ENCODE measurements at regions not wholly inside any gene's neighbourhood (a gene's known extent, or its start where the extent isn't known, plus 50 kb on each side); places are given as distances from the start of the nearest gene placed in this dataset.

- Mint-ChIP-seq H3K27me3 (no peaks in the 10 kb centered on the region), H3K9me3 (no peaks in the 10 kb centered on the region), H3K4me3 (no peak overlapping the region), H3K27ac (no peak overlapping the region), H3K4me1 (ENCODE audit: low read depth) (no peaks in the 10 kb centered on the region), H3K36me3 (ENCODE audit: low read depth) (no peaks in the 10 kb centered on the region)
- POLR2A ChIA-PET, result no interaction called here
- DNase-seq (no peak), ATAC-seq (no peak)
- TF ChIP-seq, protein P1, sequence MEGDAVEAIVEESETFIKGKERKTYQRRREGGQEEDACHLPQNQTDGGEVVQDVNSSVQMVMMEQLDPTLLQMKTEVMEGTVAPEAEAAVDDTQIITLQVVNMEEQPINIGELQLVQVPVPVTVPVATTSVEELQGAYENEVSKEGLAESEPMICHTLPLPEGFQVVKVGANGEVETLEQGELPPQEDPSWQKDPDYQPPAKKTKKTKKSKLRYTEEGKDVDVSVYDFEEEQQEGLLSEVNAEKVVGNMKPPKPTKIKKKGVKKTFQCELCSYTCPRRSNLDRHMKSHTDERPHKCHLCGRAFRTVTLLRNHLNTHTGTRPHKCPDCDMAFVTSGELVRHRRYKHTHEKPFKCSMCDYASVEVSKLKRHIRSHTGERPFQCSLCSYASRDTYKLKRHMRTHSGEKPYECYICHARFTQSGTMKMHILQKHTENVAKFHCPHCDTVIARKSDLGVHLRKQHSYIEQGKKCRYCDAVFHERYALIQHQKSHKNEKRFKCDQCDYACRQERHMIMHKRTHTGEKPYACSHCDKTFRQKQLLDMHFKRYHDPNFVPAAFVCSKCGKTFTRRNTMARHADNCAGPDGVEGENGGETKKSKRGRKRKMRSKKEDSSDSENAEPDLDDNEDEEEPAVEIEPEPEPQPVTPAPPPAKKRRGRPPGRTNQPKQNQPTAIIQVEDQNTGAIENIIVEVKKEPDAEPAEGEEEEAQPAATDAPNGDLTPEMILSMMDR (IDR thresholded peaks at IDR 0.05), result no peak
- CTCF ChIA-PET, result no interaction called here
- intact Hi-C loops (cut with micrococcal nuclease), result no loop called here
Measured at GRCh38 chr6:126698732-126699240, 358.9 kb downstream of the CENPW start.

DNA sequence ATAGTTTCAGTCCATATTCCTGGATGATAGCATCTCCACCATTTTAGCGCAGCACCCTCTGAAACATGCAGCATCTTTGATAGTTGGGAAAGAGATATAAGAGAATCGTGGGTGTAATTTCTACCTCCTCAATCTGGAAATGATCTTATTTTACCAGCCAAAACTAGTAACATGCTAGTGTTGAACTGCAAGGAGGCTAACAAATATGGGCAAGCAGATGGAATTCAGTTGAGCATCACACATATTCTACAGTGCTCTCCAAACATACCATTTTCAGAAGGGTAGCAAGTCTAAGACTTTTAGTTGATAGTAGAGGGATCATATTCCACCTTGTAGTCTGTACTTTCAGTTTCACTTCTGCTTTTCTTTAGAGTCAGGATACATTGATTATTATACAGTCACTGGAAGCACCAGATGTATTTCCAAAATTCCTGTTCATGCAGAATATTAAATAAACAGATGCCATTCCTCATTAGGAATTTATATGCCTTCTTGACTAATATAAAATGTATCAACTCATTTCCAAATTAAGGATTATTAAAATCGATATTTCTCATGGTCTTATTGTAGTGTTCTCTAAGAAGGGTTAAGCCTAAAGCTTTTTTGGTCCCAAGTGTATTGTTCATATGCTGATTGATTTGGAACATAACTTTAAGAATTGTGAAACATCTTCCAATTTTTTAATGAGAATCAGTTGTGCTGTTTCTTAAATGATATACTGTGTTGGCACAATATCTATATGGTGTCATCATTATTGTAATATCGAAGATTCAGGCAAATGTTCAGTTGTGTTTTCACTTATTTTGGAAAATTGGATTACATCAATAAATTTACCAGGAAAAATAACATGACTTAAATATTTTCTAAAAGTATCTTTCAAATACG, 362.0 kb downstream of the CENPW start:
- Mint-ChIP-seq H3K9me3 (peaks cover 2% of the 10 kb centered on the region), H3K4me3 (no peak overlapping the region), H3K36me3 (ENCODE audit: low read depth) (no peaks in the 10 kb centered on the region), H3K27ac (no peak overlapping the region), H3K4me1 (ENCODE audit: low read depth) (no peaks in the 10 kb centered on the region), H3K27me3 (no peaks in the 10 kb centered on the region)
- ATAC-seq (no peak), DNase-seq (no peak)
- POLR2A ChIA-PET, result no interaction called here
- intact Hi-C loops (cut with micrococcal nuclease), result no loop called here
- CTCF ChIA-PET, result no interaction called here
- TF ChIP-seq, protein P1 (IDR thresholded peaks at IDR 0.05), result no peak

GRCh38 chr6:126716032-126716431, 376.1 kb downstream of the CENPW start:
- ChIA-PET POLR2A (no interaction called here), CTCF (no interaction called here)
- TF ChIP-seq, protein P1 (IDR thresholded peaks at IDR 0.05), result no peak
- intact Hi-C loops (cut with micrococcal nuclease), result no loop called here
- Mint-ChIP-seq H3K27ac (no peak overlapping the region), H3K4me3 (no peak overlapping the region), H3K27me3 (no peaks in the 10 kb centered on the region), H3K4me1 (ENCODE audit: low read depth) (no peaks in the 10 kb centered on the region), H3K36me3 (ENCODE audit: low read depth) (no peaks in the 10 kb centered on the region), H3K9me3 (no peaks in the 10 kb centered on the region)
- DNase-seq, result no peak
- ATAC-seq, result no peak

DNA sequence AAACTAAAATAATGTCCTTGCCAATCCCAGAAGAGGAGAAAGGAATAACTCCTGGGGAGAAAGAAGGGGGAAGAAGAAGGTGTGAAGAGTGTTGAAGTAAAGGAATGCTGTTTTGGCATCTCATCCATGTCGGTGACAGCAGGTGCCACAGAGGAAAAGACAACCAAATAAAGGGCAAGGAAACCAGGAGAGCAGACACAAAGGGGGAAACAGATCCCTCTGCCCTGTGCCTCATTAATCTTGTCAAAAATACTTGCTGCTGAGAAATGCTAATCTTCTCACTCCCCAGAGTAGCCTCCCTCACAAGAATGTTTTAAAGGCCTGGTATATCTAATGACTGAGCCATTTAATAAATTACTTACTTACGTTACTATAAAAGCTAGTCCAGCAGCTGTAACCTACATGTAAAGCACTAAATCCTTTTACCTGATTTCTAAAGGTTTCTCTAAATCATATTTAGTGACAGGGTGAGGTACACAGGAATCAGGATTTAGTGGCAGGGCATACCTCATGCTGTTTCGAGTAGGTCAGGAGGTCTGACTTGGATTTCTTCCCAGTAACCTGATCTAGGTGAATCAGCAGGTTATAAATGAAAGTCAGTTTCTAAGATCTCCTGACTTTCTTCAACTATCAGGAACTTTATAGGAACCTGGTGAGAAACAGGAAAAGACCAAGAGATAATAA, 377.1 kb downstream of the CENPW start:
- Mint-ChIP-seq H3K27me3 (no peaks in the 10 kb centered on the region), H3K4me1 (ENCODE audit: low read depth) (no peaks in the 10 kb centered on the region), H3K4me3 (no peak overlapping the region), H3K27ac (no peak overlapping the region), H3K36me3 (ENCODE audit: low read depth) (no peaks in the 10 kb centered on the region), H3K9me3 (no peaks in the 10 kb centered on the region)
- DNase-seq, result no peak
- ATAC-seq, result no peak
- intact Hi-C loops (cut with micrococcal nuclease), result no loop called here
- CTCF ChIA-PET, result no interaction called here
- POLR2A ChIA-PET, result no interaction called here
- TF ChIP-seq, protein P1 (IDR thresholded peaks at IDR 0.05), result no peak
